ENCODE measurements at regions not wholly inside any gene's neighbourhood (a gene's known extent, or its start where the extent isn't known, plus 50 kb on each side); places are given as distances from the start of the nearest gene placed in this dataset.

DNA sequence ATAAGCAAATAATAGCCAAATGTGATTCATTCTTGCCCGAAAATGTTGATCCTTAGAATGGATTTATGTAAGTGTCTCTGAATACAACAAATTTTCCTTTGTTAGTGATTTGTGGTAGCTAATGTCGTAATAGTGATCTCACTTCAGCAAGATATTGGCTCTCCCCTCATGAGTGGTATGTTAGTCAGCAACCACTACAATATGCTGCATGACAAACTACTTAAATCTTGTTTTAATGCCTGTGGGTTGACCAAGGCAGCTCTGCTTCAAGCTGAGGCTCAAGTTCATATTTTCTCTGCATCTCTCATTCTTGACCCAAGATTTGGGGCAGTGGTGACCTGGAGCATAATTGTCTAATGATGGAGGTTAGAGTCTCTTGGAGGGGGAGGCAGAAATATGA, 49.8 kb upstream of the GALNT15 start:
- TF ChIP-seq EZH2 (IDR thresholded peaks at IDR 0.05) (no peak), POLR2AphosphoS5 (IDR thresholded peaks at IDR 0.05; ENCODE audit: borderline replicate concordance, low read depth, low read length) (no peak)

Measured in SK-N-MC (cell line).